Astrocyte of the hippocampus (primary cell): ENCODE measurements at regions not wholly inside any gene's neighbourhood (a gene's known extent, or its start where the extent isn't known, plus 50 kb on each side); places are given as distances from the start of the nearest gene placed in this dataset.

Experiments used
- DNase-seq: peaks from one replicate; pipeline ENCODE4 v3.0.0; 2011; ENCODE audit warnings: low read depth, low spot score

DNA sequence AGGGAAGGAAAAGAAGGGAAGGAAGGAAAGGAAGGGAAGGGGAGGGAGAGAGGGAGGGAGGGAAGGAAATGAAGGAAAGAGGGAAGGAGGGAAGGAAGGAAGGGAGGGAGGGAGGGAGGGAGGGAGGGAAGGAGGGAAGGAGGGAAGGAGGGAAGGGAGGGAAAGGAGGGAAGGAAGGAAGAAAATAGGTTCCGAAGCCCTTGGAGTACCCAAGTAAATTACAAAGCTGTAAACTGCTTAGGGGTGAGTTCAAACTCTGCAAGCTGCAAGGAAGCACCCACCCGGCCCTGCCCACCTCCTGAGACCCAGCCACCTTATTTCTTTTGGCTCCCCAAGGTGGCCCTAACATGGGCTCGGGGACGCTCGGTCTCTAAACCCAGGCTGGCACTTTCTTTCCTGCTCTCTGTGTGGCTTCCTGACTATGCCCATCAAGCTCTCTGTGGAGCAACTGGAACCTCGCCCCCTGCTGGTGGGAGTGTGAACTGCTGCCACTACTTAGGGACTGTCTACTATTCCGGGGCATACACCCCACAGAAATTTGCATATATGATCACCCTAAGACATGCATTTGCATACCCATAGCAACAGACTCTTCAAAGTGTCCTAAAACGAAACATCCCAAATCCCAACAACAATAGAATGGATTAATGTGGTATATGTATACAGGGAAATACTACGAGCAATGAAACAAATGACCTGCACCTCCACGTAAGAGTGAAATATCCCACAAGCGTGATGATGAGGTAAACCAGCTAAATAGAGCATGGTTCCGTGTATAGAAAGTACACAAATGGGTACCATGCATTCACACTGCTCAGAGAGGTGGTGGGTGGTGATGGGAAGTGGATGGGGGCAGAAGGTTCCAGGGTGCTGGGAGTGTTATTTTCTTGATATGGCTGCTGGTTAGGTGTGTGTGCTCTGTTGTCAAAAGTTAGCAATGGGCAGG is 151.7 kb upstream of the TBL1X start:
- no peak for DNase-seq

DNA sequence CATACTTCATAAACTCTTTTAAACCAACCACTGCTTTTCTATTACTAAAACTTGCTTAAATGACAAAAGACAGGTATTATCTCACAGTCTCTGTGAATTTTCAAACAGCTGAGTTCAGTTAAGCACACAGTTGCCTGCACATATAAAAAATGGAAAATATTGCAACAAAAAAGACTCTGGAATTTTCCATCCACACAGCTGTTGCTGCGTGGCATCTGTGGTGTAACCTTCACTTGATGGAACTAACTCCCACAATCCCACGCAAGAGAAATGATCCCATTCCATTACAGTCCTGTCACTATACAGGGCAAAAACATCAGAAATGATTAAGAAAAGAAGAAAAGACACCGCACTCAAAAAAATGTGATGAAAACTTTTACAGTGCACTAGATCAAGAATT is 149.8 kb upstream of the TBL1X start:
- DNase-seq = no peak

GRCh38 chrX:9316096-9316495 is 148.8 kb upstream of the TBL1X start:
- DNase-seq = no peak

DNA sequence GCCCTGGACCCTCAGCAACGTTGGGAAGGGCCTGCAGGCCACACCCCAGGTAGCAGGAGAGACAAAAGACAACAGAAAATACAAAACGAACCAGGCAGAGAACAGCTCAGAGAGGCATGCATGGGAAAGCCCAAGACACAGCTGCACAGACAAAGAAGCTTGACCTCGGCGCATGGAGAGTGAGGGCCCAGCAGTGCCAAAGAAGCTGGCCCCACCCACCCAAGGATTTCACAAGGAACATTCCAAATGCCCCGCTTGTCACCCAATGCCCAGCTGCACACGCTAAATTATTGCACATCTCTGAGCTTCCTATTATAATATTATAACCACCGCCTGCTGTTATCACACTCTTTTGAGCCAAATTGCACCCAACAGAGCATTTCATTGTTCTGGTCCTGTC is 147.7 kb upstream of the TBL1X start:
- DNase-seq = no peak

DNA sequence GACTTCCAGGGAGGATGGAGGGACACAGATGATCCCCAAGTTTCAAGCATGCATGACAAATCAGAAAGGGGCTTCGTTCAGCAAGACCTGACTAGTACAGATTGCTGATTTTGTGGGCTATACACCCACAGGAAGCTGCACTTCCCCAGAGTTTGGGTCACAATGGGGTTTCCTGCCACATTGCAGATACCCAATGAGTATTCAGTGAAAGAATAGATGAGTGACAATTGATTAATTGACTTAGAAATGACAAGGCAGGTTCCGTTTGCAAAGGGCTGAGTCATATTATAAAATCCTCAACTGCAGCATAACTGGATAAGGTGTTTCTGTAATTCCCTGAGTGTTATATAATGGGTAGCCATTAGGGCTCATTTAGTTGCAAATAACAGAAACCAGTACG is 146.6 kb upstream of the TBL1X start:
- no peak for DNase-seq

DNA sequence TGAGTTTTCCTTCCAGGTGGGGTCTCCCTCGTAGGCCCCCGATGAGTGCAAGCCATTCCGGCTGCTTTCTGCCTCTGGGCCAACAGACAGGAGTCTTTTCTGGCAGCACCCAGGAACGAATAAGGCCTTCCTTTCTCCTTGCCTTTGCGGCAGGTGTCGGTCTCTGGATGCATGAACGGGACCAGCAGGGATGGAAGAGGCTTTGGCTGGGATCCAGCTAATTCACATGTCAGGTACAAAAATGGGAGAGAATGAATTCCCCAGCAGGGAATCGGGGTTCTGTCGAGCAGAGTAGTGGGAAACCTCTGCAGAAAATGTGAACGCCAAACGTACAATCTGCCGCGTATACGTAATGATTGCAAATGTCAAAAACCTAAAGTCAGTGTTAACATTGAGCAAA is 146.1 kb upstream of the TBL1X start:
- no peak for DNase-seq

GRCh38 chrX:9320940-9321339 is 143.9 kb upstream of the TBL1X start:
- peak; percentile 31 for DNase-seq

DNA sequence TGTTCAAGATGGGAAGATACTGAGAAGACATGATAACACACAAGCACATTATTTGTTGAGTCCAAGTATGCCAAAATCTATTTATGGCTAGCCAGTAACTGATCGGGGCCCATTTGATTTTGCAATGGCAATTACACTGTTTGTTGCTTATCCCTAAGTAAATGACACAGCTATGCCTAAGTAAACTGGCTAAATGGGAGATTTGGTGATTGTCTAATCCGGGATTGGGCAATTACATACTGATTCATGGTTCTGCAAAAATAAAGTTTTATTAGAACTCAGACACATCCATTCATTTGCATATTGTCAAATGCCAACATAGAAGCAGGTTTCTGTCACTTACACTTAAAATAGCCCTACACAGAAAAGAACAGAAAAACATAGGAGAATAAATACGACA is 140.2 kb upstream of the TBL1X start:
- DNase-seq = no peak

DNA sequence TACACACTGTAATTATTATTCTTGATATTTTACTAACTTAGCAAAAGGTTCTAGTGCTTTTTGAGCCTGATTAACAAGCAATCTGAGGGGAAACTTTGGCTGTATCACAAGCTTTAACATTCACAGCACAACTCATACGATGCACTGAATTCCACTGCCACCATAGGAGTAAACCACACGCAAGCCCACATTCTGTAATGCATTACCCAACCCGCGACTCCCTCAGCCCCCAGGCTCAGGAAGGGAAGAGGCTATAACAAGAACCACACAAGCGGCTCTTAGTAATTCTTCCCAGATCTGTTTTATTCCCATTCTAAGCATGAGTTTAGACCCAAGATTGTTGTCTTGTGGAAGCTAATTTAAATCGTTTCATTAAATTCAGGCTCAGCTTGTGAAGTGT is 138.5 kb upstream of the TBL1X start:
- DNase-seq = no peak

GRCh38 chrX:9327086-9327746 is 137.6 kb upstream of the TBL1X start:
- no peak for DNase-seq

DNA sequence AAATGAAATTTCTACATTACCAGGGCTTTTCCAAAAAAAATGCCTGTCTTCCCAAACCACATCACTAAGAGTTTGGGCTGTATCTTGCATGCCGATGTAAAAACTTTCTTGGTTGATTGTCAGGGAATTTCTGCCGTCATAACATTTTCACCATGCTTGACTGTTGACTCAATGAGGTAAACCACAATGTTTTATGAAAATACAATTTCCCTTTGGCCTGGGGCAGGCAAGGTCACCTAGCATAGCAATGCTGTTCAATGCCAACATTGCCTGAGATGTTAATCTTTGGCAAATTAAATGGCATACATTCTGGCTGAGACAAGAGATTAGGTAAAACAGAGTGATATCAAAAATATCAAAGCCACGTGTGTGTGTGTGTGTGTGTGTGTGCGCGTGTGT is 137.1 kb upstream of the TBL1X start:
- DNase-seq = peak; percentile 74

DNA sequence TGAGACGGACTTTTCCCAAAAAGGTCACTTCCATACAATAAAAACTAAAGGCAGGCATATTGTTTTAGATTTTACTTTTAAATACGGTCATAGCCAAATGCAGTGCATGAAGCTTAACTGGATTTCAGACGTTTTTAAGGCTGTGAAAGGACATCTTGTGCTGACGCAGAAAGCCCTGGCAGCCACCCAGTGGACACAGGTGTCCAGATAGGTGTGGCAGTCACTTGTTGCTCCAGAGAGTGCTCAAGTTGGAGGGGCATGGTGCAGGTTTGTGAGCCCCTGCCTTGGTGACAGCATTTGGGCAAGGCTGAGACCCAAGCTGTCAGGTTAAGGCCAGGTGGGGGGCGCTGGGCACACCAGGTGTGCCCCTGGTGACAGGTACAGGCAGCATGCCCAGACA is 135.8 kb upstream of the TBL1X start:
- DNase-seq = no peak

DNA sequence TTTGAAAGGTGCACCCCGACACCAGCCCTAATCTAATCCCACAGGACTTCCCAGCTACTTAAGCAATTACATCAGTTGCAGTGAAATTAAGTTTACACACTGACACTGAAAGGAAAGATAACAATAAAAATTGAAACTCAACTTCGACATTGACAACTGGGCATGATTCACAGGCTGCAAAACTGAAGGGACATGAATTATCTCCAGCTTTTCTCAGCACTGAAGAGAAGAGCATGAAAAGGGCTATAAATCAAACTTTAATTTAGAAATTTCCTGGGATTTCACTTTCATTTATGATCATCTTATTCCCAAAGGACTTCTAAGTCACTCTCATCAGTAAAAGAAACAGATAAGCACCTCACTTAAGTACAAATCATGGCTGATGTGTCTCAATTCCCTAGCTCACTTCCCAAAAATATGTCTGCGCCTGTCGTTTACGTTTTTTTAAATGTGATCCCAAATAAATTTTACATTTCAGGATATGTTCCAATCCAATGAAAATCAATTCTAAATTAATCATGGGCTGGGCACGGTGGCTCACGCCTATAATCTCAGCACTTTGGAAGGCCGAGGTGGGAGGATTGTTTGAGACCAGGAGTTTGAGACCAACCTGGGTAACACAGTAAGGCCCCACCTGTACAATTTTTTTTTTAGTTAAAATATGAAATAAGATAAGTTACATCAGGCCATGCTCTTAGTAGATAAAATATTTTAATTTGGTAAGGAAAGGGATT is 134.4 kb upstream of the TBL1X start:
- DNase-seq = no peak

DNA sequence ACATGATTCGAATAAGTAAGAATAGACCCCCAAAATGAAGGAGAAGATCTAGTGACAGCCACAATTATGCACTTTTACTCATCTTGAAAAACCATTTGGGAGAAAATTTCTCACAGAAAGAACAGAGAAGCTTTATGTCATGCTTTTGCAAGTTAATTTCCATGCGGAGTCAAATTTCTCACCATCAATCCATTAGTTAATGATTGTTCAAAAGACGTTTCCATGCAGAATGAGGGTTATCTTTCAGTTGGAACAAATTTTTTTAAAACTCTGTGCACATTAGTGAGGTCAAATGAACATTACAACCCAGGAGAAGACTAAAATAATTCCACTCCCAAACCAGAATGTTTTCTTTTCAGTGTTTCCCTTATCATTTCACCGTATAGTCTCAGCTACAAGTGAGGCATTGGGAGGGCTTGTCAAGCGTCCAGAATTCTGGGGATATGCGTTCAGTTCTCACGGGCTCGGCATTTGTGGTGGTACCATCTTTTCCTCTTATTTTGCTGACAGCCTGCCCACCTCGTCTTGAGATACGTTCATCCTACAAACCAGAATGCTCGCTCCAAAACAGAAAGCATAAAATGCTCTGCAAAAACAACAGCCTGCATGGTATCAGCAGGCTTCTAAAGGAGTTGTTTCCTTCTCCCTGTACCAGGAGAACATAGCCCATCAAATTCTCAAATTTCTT is 130.8 kb upstream of the TBL1X start:
- no peak for DNase-seq

DNA sequence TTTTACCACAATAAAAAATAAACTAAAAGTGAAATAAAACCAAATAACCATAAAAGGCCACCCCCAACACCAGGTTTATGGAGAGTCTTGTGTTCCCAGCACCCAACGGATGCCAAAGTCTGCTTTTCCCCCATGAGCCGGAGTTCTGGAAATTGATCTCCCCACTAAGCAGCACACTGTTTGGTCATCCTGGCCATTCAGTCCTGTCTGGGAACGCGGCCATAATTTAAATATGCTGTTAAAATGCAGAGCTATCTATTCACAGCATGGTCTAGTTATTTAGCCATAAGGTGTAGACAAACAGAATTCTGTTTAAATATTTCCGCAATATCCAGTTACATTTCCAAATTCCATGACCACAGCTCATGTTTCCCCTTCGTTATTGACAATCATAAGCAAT is 129.6 kb upstream of the TBL1X start:
- no peak for DNase-seq

GRCh38 chrX:9336456-9336855 is 128.4 kb upstream of the TBL1X start:
- no peak for DNase-seq

DNA sequence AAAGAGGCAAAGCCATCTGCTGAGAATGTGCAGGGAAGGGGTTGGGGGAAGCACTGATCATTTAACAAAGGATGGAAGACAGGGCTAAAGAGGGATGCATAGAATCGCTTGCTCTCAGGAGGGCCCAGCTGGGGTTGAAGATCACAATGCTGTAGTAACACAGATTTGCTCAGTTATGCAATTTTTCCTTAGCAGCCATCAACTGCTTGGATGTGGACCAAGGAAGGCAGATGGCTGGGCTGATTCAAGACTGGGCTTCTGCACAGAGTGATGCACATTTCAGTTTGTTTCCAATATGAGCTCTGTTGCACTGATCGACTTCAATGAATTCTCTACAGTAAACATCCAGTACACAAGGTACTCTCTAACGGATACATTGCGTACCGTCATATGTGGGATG is 127.8 kb upstream of the TBL1X start:
- no peak for DNase-seq

- DNase-seq = no peak
Measured at GRCh38 chrX:9338986-9339385, 125.9 kb upstream of the TBL1X start.

GRCh38 chrX:9339603-9340491 is 125.0 kb upstream of the TBL1X start:
- DNase-seq = no peak

GRCh38 chrX:9340598-9341290 is 124.1 kb upstream of the TBL1X start:
- DNase-seq = peak; percentile 40
